Fibroblast of villous mesenchyme (primary cell): ENCODE measurements at regions not wholly inside any gene's neighbourhood (a gene's known extent, or its start where the extent isn't known, plus 50 kb on each side); places are given as distances from the start of the nearest gene placed in this dataset.
A peak's percentile ranks its signal among the peaks of the same experiment; 100 is the strongest.
"Not testable (repeated sequence)": the region's sequence is repeated elsewhere in the genome, so short reads cannot be mapped to it uniquely, and the experiment has no call there.

ENCODE experiments used
- DNase-seq: peaks from one replicate; pipeline ENCODE4 v3.0.0-alpha.2; 2010; ENCODE audit warnings: low read depth
- H3K4me3 ChIP-seq: 2 replicates; pipeline ENCODE4 v1.5.1; 2011; ENCODE audit warnings: low read depth, mild to moderate bottlenecking, low read length
- CTCF ChIP-seq: IDR thresholded peaks from 2 replicates; pipeline ENCODE4 v1.5.1; 2012; ENCODE audit warnings: low read depth, mild to moderate bottlenecking, low read length; ENCODE audit not compliant: insufficient read depth

- TF ChIP-seq CTCF = no peak
- DNase-seq = no peak
- no peak overlapping the region for H3K4me3 ChIP-seq
Measured at GRCh38 chr20:19921284-19921793, 95.8 kb upstream of the NAA20 start.

- not testable (repeated sequence) for H3K4me3 ChIP-seq, DNase-seq
Measured at GRCh38 chr20:19921829-19922228, 95.3 kb upstream of the NAA20 start.

- no peak overlapping the region for H3K4me3 ChIP-seq
- DNase-seq = no peak
- TF ChIP-seq CTCF = no peak
Measured at GRCh38 chr20:19922716-19923115, 94.4 kb upstream of the NAA20 start.

- no peak overlapping the region for H3K4me3 ChIP-seq
- DNase-seq = no peak
- no peak for TF ChIP-seq CTCF
Measured at GRCh38 chr20:19923762-19924161, 93.4 kb upstream of the NAA20 start.

GRCh38 chr20:19924255-19924654 is 92.9 kb upstream of the NAA20 start:
- no peak overlapping the region for H3K4me3 ChIP-seq
- DNase-seq = no peak
- TF ChIP-seq CTCF = no peak

- TF ChIP-seq CTCF = no peak
- DNase-seq = peak; percentile 84
- no peak overlapping the region for H3K4me3 ChIP-seq
Measured at GRCh38 chr20:19926591-19926990, 90.6 kb upstream of the NAA20 start.

GRCh38 chr20:19928328-19929011 is 88.7 kb upstream of the NAA20 start:
- peak; percentile 13 for DNase-seq
- TF ChIP-seq CTCF = no peak
- H3K4me3 ChIP-seq = no peak overlapping the region
